SK-N-SH treated with all-trans-retinoic acid at 6 μM for 48 hours (cell line): ENCODE measurements at regions not wholly inside any gene's neighbourhood (a gene's known extent, or its start where the extent isn't known, plus 50 kb on each side); places are given as distances from the start of the nearest gene placed in this dataset.

ENCODE experiments used
- ATAC-seq: fragments of 200-7000 bp; cut with Tn5 transposase; 3 replicates; pipeline ENCODE4 v1.9.1; 2020; ENCODE audit warnings: mild to moderate bottlenecking, moderate library complexity
- ARNTL ChIP-seq: fragments of 450-650 bp; formaldehyde crosslinking; IDR thresholded peaks from 2 replicates; pipeline ENCODE4 v1.5.0; 2020; ENCODE audit warnings: low read depth, mild to moderate bottlenecking, moderate library complexity, borderline replicate concordance
- BACH2 ChIP-seq: fragments of 250-450 bp; sonication (Bioruptor Pico); IDR thresholded peaks from 2 replicates; pipeline ENCODE4 v1.9.0; 2021; ENCODE audit warnings: mild to moderate bottlenecking, borderline replicate concordance
- CSDC2 ChIP-seq: fragments of 250-450 bp; sonication (Bioruptor Pico); IDR thresholded peaks from 2 replicates; pipeline ENCODE4 v1.5.0; 2020; ENCODE audit warnings: mild to moderate bottlenecking, moderate library complexity
- ESRRG ChIP-seq: fragments of 250-450 bp; sonication (Bioruptor Pico); IDR thresholded peaks from 2 replicates; pipeline ENCODE4 v1.6.1; 2021; ENCODE audit warnings: mild to moderate bottlenecking
- GLIS3 ChIP-seq: fragments of 250-450 bp; sonication (Bioruptor Pico); IDR thresholded peaks from 2 replicates; pipeline ENCODE4 v1.5.0; 2020; ENCODE audit warnings: mild to moderate bottlenecking, moderate library complexity
- ISL1 ChIP-seq: fragments of 250-450 bp; sonication (Bioruptor Pico); IDR thresholded peaks from 2 replicates; pipeline ENCODE4 v2.1.2; 2022; ENCODE audit warnings: mild to moderate bottlenecking, moderate library complexity
- PPARA ChIP-seq: fragments of 250-450 bp; sonication (Bioruptor Pico); IDR thresholded peaks from 2 replicates; pipeline ENCODE4 v1.5.0; 2020; ENCODE audit warnings: mild to moderate bottlenecking, borderline replicate concordance
- RARB ChIP-seq: fragments of 250-450 bp; sonication (Bioruptor Pico); IDR thresholded peaks from 2 replicates; pipeline ENCODE4 v1.8.0; 2021; ENCODE audit warnings: mild to moderate bottlenecking, moderate library complexity
- SNAI2 ChIP-seq: fragments of 250-450 bp; sonication (Bioruptor Pico); IDR thresholded peaks from 2 replicates; pipeline ENCODE4 v1.5.0; 2020; ENCODE audit warnings: mild to moderate bottlenecking, moderate library complexity
- TCF4 ChIP-seq: fragments of 250-450 bp; sonication (Bioruptor Pico); IDR thresholded peaks from 2 replicates; pipeline ENCODE4 v1.8.0; 2021; ENCODE audit warnings: mild to moderate bottlenecking, moderate library complexity, borderline replicate concordance
- ZC3H10 ChIP-seq: fragments of 250-450 bp; sonication (Bioruptor Pico); IDR thresholded peaks from 2 replicates; pipeline ENCODE4 v1.5.1; 2021; ENCODE audit warnings: mild to moderate bottlenecking, moderate library complexity
- ZFP3 ChIP-seq: fragments of 250-450 bp; sonication (Bioruptor Pico); IDR thresholded peaks from 2 replicates; pipeline ENCODE4 v1.5.0; 2020; ENCODE audit warnings: mild to moderate bottlenecking, moderate library complexity
- ZNF565 ChIP-seq: fragments of 450-650 bp; formaldehyde crosslinking; conservative IDR thresholded peaks from 2 replicates; pipeline ENCODE4 v1.5.0; 2020; ENCODE audit warnings: low read depth, mild to moderate bottlenecking, moderate library complexity
- ZNF70 ChIP-seq: fragments of 450-650 bp; formaldehyde crosslinking; IDR thresholded peaks from 2 replicates; pipeline ENCODE4 v1.5.0; 2020; ENCODE audit warnings: mild to moderate bottlenecking, moderate library complexity
- ZNF8 ChIP-seq: fragments of 450-650 bp; formaldehyde crosslinking; IDR thresholded peaks from 2 replicates; pipeline ENCODE4 v1.5.0; 2020; ENCODE audit warnings: mild to moderate bottlenecking, moderate library complexity
- TF ChIP-seq, protein P1 (sequence below): fragments of 250-450 bp; sonication (Bioruptor Pico); IDR thresholded peaks from 2 replicates; pipeline ENCODE4 v1.5.1; 2020; ENCODE audit warnings: low read depth, mild to moderate bottlenecking, moderate library complexity
- TF ChIP-seq, protein P2 (sequence below): fragments of 250-450 bp; sonication (Bioruptor Pico); IDR thresholded peaks from 2 replicates; pipeline ENCODE4 v1.5.0; 2020; ENCODE audit warnings: mild to moderate bottlenecking, moderate library complexity
- TF ChIP-seq, protein P3 (sequence below): fragments of 250-450 bp; sonication (Bioruptor Pico); IDR thresholded peaks from 2 replicates; pipeline ENCODE4 v1.8.0; 2020; ENCODE audit warnings: mild to moderate bottlenecking, moderate library complexity, borderline replicate concordance
- TF ChIP-seq, protein P4 (sequence below): fragments of 250-450 bp; sonication (Bioruptor Pico); IDR thresholded peaks from 2 replicates; pipeline ENCODE4 v1.5.1; 2021; ENCODE audit warnings: mild to moderate bottlenecking, moderate library complexity

DNA sequence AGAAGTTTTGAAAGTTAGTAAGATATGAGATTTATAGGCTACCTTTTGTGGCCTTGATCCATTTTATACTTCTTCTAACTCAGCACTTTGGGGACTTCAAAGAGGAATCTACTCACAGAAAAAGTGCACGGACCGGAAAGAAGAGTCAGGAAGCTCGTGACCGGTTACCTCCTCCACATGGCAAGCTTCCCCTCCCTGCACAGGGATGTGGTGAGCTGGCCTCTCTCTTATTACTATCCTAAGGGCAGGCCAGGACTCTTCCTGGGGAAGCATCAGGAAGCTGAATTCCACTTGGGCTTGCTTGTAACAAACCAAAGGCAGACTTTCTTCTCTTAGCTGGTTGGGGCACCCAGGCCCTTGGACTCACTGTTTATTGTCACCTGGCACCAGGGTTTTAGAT, 170.8 kb upstream of the GLI3 start:
- TF ChIP-seq, protein P1, sequence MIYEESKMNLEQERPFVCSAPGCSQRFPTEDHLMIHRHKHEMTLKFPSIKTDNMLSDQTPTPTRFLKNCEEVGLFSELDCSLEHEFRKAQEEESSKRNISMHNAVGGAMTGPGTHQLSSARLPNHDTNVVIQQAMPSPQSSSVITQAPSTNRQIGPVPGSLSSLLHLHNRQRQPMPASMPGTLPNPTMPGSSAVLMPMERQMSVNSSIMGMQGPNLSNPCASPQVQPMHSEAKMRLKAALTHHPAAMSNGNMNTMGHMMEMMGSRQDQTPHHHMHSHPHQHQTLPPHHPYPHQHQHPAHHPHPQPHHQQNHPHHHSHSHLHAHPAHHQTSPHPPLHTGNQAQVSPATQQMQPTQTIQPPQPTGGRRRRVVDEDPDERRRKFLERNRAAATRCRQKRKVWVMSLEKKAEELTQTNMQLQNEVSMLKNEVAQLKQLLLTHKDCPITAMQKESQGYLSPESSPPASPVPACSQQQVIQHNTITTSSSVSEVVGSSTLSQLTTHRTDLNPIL (CRISPR knock-in tag) = no peak
- no peak for ATAC-seq

DNA sequence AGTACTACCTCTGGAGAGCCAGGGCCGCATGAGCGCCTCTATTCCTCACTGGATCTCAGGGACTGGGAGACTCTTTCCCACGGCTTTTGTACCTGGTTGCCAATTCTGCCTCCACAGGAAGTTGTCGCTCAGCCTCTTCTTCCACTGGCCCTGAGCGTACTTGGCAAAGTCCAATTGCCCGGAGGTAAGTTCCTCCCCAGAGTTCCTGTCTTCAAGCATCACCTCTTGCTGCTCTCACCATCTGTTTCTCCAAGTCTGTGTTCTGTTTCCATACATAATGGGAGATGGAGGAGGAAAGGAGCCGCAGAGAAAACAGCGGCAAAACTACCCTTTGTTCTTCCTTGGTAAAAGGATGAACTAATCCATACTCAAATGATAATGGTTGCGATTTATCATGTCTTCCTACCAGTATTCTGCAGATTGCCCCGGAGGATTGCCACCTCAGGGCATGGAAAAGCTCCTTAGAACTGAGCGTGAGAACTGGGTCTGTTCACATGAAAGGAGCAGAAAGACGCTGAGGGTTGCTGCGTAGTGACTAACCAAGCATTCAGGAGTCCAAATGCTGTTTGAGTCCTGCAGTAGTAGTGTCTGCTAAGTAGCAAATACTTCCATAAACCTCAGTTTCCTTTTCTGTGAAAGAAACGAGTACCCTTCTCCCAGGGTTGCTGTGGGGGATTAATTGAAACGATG, 170.2 kb upstream of the GLI3 start:
- ATAC-seq = no peak
- TF ChIP-seq ZNF70 (CRISPR knock-in tag) = no peak
- TF ChIP-seq TCF4 (CRISPR knock-in tag) = no peak
- TF ChIP-seq GLIS3 (CRISPR knock-in tag) = no peak
- TF ChIP-seq, protein P2, sequence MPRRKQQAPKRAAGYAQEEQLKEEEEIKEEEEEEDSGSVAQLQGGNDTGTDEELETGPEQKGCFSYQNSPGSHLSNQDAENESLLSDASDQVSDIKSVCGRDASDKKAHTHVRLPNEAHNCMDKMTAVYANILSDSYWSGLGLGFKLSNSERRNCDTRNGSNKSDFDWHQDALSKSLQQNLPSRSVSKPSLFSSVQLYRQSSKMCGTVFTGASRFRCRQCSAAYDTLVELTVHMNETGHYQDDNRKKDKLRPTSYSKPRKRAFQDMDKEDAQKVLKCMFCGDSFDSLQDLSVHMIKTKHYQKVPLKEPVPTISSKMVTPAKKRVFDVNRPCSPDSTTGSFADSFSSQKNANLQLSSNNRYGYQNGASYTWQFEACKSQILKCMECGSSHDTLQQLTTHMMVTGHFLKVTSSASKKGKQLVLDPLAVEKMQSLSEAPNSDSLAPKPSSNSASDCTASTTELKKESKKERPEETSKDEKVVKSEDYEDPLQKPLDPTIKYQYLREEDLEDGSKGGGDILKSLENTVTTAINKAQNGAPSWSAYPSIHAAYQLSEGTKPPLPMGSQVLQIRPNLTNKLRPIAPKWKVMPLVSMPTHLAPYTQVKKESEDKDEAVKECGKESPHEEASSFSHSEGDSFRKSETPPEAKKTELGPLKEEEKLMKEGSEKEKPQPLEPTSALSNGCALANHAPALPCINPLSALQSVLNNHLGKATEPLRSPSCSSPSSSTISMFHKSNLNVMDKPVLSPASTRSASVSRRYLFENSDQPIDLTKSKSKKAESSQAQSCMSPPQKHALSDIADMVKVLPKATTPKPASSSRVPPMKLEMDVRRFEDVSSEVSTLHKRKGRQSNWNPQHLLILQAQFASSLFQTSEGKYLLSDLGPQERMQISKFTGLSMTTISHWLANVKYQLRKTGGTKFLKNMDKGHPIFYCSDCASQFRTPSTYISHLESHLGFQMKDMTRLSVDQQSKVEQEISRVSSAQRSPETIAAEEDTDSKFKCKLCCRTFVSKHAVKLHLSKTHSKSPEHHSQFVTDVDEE (CRISPR knock-in tag) = no peak
- TF ChIP-seq ISL1 (CRISPR knock-in tag) = no peak
- TF ChIP-seq ARNTL (CRISPR knock-in tag) = no peak
- TF ChIP-seq ZNF565 (CRISPR knock-in tag) = no peak
- no peak for TF ChIP-seq SNAI2
- TF ChIP-seq BACH2 = no peak
- no peak for TF ChIP-seq CSDC2 (CRISPR knock-in tag)
- TF ChIP-seq, protein P3, sequence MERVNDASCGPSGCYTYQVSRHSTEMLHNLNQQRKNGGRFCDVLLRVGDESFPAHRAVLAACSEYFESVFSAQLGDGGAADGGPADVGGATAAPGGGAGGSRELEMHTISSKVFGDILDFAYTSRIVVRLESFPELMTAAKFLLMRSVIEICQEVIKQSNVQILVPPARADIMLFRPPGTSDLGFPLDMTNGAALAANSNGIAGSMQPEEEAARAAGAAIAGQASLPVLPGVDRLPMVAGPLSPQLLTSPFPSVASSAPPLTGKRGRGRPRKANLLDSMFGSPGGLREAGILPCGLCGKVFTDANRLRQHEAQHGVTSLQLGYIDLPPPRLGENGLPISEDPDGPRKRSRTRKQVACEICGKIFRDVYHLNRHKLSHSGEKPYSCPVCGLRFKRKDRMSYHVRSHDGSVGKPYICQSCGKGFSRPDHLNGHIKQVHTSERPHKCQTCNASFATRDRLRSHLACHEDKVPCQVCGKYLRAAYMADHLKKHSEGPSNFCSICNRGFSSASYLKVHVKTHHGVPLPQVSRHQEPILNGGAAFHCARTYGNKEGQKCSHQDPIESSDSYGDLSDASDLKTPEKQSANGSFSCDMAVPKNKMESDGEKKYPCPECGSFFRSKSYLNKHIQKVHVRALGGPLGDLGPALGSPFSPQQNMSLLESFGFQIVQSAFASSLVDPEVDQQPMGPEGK (CRISPR knock-in tag) = no peak
- TF ChIP-seq ZC3H10 (CRISPR knock-in tag) = no peak
- TF ChIP-seq, protein P4, sequence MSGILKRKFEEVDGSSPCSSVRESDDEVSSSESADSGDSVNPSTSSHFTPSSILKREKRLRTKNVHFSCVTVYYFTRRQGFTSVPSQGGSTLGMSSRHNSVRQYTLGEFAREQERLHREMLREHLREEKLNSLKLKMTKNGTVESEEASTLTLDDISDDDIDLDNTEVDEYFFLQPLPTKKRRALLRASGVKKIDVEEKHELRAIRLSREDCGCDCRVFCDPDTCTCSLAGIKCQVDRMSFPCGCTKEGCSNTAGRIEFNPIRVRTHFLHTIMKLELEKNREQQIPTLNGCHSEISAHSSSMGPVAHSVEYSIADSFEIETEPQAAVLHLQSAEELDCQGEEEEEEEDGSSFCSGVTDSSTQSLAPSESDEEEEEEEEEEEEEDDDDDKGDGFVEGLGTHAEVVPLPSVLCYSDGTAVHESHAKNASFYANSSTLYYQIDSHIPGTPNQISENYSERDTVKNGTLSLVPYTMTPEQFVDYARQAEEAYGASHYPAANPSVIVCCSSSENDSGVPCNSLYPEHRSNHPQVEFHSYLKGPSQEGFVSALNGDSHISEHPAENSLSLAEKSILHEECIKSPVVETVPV (CRISPR knock-in tag) = no peak
- TF ChIP-seq, protein P1 (CRISPR knock-in tag) = no peak
- TF ChIP-seq ZNF8 (CRISPR knock-in tag) = no peak
- TF ChIP-seq PPARA (CRISPR knock-in tag) = no peak

DNA sequence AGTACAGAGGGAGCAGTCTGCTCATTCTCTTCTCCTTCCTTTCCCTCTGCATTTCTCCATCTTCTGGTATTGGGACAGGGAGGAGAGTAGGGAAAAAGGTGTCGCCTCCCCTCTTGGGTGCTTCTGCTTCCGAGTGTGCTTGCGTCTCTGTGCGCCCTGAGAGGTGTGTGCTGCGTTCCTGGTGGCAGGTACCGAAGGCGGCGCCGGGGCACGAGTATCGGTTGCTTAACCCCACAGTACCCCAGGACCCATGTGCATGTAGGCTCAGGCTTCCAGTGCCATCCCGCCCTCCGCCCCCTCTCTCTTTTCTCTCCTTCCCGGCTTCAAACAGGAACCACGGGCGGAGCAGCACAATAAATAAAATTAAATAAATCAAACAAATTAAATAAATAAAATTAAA, 169.3 kb upstream of the GLI3 start:
- ATAC-seq = no peak
- TF ChIP-seq ZC3H10 (CRISPR knock-in tag) (no peak), ESRRG (no peak), CSDC2 (CRISPR knock-in tag) (no peak), BACH2 (no peak), ZFP3 (CRISPR knock-in tag) (no peak), ISL1 (CRISPR knock-in tag) (no peak), ZNF70 (CRISPR knock-in tag) (no peak), PPARA (CRISPR knock-in tag) (no peak), RARB (no peak)
- TF ChIP-seq, protein P2 (CRISPR knock-in tag) = no peak
- TF ChIP-seq, protein P1 (CRISPR knock-in tag) = no peak
- TF ChIP-seq, protein P3 (CRISPR knock-in tag) = no peak
- TF ChIP-seq, protein P4 (CRISPR knock-in tag) = no peak
